Activated CD8-positive, alpha-beta memory T cell treated with anti-CD3 and anti-CD28 coated beads, Interleukin-2, amount 50 U/mL, for 4 hours (primary cell): ENCODE measurements at regions not wholly inside any gene's neighbourhood (a gene's known extent, or its start where the extent isn't known, plus 50 kb on each side); places are given as distances from the start of the nearest gene placed in this dataset.
"Not testable (repeated sequence)": the region's sequence is repeated elsewhere in the genome, so short reads cannot be mapped to it uniquely, and the experiment has no call there.

Experiments used
- DNase-seq: peaks from one replicate; pipeline ENCODE4 v3.0.0-alpha.2; 2020

GRCh38 chr2:105567996-105568494, 169.2 kb upstream of the FHL2 start:
- DNase-seq, result no peak

- no peak for DNase-seq
These were observed 164.3 kb upstream of the FHL2 start for GRCh38 chr2:105563000-105563719.

- DNase-seq, result no peak
These were observed 162.6 kb upstream of the FHL2 start for GRCh38 chr2:105561401-105561800.

- DNase-seq, result no peak
These were observed 161.3 kb upstream of the FHL2 start for GRCh38 chr2:105560157-105560556.

- DNase-seq, result no peak
These were observed 158.4 kb upstream of the FHL2 start for GRCh38 chr2:105557021-105557920.

GRCh38 chr2:105556366-105556765, 157.5 kb upstream of the FHL2 start:
- no peak for DNase-seq

GRCh38 chr2:105554235-105554634, 155.4 kb upstream of the FHL2 start:
- DNase-seq, result no peak

- no peak for DNase-seq
These were observed 154.8 kb upstream of the FHL2 start for GRCh38 chr2:105553538-105554196.

- no peak for DNase-seq
These were observed 147.8 kb upstream of the FHL2 start for GRCh38 chr2:105546628-105546974.

GRCh38 chr2:105545730-105546627, 147.1 kb upstream of the FHL2 start:
- DNase-seq, result peak; percentile 68

GRCh38 chr2:105544591-105545377, 145.9 kb upstream of the FHL2 start:
- DNase-seq, result no peak

- no peak for DNase-seq
These were observed 142.6 kb upstream of the FHL2 start for GRCh38 chr2:105541189-105542050.

GRCh38 chr2:105540642-105541041, 141.8 kb upstream of the FHL2 start:
- no peak for DNase-seq

- DNase-seq, result no peak
These were observed 140.5 kb upstream of the FHL2 start for GRCh38 chr2:105539331-105539730.

- no peak for DNase-seq
These were observed 140.0 kb upstream of the FHL2 start for GRCh38 chr2:105538840-105539239.

GRCh38 chr2:105537920-105538319, 139.1 kb upstream of the FHL2 start:
- DNase-seq, result no peak

GRCh38 chr2:105537466-105537865, 138.6 kb upstream of the FHL2 start:
- DNase-seq, result no peak

- DNase-seq, result no peak
These were observed 137.3 kb upstream of the FHL2 start for GRCh38 chr2:105536175-105536574.

GRCh38 chr2:105529258-105529657, 130.4 kb upstream of the FHL2 start:
- DNase-seq, result not testable (repeated sequence)
